ENCODE measurements at regions not wholly inside any gene's neighbourhood (a gene's known extent, or its start where the extent isn't known, plus 50 kb on each side); places are given as distances from the start of the nearest gene placed in this dataset.
"Not testable (repeated sequence)": the region's sequence is repeated elsewhere in the genome, so short reads cannot be mapped to it uniquely, and the experiment has no call there.

DNA sequence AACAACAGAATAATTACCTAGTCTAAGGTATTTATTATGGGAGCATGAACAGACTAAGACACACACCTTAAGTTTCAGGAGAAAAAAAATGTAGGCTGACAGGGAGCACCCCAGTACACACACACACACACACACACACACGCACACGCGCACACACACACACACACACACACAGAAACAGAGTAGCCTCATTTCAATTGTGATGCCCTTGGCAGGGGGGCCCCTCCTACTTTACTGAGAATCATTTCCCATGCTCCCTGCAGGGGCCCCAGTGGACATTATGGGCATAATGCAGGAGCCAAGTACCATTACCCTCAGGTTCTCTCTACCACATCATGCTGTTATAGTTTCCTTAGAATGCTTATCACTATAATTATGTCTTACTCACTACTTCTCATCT, 104.9 kb downstream of the CDC7 start:
- no peak for DNase-seq (ENCODE audit: low spot score)

DNA sequence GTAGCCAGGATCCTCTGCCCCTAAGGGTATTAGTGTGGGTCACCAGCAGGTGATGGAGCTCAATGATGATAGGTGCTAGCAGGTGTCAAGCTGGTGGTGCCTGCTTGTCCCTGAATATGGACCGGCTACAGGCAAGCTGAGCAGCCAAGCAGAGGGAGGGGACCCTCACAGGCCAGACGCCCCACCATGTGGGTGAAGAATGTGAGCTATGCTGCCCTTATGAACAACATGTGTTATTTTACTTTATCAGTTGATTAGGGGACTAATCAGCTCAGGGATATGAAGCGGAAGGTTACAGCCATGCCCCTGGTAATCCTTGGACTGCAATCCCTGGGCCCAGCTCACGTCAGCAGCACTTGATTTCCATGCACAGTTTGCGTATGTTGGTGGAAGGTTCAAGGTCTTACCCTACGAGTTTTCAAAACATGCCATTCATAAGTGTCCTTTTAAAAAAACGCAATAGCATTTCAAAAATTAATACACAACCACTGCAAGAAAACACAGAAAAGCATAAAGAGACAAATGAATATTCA, 106.0 kb downstream of the CDC7 start:
- no peak for DNase-seq (ENCODE audit: low spot score)

DNA sequence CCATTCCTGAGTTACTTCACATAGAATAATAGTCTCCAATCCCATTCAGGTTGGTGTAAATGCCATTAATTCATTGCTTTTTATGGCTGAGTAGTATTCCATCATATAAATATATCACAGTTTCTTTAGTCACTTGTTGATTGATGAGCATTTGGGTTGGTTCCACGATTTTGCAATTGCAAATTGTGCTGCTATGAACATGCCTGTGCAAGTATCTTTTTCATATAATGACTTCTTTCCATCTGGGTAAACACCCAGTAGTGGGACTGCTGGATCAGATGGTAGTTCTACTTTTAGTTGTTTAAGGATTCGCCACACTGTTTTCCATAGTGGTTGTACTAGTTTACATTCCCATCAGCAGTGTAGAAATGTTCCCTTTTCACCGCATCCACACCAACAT, 107.0 kb downstream of the CDC7 start:
- not testable (repeated sequence) for DNase-seq (ENCODE audit: low spot score)

DNA sequence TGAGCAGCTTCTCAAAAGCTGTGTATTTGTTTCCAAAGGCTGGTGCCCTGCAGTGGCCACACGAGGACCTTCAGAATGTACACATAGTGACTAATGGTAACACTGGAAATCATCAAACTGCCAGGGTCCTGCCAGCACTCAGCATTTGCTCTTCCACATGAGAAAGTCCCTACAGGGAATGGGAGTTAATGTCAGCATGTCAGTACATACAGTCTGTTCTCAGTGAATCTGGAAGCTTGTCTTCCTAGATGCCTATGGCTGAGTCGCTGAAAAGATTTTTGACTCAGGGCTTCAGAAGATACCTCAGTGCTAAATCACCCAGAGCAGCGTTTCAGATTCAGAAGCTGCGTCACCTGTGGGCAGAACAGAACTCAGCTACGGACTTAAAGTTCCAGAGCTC, 108.2 kb downstream of the CDC7 start:
- no peak for DNase-seq (ENCODE audit: low spot score)

DNA sequence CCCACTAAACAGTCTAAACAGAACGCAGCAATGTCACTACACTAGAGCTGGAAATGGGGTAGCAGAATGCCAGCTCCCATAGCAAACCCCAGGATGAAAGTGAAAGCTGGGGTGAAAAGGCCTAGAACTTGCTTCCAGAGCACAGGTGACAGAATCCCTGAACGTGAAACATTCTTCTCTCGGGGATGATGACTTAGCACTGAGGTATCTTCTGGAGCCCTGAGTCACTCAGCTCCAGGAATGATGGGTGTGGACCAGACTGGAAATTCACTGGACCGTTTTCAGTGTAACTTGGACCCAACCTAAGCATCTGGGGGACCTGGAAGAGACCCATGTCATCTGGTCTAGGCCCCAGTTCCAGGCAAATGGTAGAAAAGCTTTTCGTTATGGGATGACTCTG, 108.9 kb downstream of the CDC7 start:
- no peak for DNase-seq (ENCODE audit: low spot score)

DNA sequence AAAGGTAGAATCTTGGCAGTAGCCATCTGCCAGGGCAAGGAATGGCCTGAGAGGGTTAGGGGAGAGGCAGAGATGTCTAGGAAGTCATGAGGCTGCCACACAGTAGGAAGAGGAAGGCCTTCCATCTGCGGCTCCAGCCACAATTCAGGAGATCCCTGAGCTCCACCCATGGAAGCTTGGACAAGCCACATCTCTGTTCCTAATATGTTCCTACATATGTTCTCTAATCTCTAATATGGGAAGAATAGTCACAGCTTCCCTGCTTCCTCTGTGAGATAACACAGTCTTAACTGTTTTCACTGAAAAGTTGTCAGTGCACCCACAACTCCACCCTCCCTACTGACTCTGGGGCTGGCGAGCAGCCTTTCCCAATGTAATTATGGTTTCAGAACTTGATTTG, 109.5 kb downstream of the CDC7 start:
- no peak for DNase-seq (ENCODE audit: low spot score)

DNA sequence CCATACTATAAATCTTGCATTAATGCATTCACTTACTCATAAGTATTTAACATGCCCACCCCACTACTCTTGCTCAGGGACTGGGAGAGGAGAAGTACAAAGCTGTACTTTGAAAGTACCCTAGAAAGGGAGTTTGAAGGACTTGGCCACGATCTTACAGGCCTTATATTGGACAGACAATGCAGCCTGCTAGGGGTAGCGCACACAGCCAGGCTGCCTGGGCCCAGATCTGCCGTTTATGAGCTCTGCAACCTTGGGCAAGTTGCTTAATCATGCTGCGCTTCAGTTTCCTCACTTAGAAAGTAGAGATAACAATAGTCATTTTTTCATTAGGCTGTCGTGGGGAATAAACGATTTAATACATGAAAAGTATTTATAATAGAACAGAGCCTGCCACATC, 110.1 kb downstream of the CDC7 start:
- DNase-seq (ENCODE audit: low spot score), result no peak

DNA sequence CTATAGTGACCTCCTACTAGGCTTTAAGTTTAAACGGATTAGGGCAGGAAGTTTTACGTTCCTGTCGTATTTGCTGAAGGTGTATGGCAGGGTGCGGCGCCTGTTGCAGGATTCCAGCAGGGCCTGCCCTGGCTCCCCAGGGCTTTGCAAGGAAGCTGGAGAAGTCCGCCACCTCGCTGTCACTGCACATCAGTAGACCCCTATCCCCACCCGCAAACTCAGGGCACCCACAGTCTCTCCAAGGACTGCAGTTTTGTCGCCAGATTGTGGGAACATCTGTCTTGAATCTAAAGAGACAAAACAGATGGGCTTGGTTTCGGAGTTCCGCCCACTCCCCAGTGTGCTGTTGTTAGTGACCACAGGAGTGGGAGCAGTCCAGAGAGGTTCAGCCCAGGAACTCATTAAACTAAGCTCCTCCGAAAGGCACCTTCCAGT, 110.8 kb downstream of the CDC7 start:
- no peak for DNase-seq (ENCODE audit: low spot score)

DNA sequence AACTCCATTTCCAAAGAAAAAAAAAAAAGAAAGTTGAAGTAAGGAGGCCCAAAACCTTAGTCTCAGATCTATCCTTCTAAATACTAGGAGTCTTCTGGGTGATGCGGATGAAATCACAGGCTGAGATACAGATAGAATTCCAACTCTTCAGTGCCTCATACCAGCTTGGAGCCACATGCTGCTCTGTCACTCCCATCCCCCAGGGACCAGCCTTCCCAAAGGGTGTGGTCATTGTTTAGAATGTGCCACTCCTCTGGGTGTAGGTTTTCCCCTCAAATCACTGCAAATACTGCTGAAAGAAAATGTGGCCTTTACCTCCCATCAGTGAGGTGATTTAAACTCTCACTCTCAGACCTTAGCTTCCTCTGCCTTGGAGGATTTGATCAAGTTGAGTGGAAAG, 112.9 kb downstream of the CDC7 start:
- no peak for DNase-seq (ENCODE audit: low spot score)

DNA sequence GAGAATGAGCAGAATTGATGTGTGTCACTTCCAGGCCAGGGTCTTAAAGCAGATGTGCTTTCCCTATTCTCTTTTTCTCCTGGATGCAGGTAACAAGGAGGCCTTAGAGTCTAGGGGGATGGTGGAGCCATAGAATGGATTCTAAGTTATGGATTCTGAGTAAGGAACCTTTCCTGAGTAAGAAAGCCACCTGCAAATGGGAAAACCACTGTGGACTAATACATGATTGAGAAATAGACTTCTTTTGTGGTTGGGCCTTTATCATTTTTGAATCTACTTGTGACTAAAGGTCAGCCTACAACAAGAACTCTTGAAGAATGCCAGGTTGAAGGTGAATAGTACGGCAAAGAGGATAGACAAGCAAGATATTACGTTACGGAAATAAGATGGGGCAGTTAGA, 116.1 kb downstream of the CDC7 start:
- no peak for DNase-seq (ENCODE audit: low spot score)

DNA sequence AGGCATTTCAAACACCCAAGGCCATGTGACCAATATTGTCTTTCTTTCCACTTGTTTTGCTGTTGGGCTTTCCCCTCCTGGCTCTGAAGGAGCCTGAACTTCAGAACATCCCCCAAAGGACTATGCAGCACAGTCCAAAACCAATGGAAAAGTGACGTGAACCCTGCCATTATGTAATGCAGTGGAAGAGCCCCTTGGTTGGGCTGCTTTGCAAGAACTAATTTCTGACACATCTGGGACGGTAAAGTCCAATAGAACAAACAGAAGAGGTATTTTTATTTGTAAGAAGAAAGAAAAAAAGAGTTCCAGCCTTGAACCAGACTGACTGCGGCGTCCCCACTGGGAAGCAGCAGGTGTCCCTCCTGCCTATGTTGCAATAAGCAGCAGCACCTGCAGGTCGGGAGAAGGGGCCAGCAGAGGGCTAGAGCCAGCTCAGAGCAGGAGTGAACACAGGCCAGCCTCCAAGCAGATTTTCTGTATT, 116.7 kb downstream of the CDC7 start:
- DNase-seq (ENCODE audit: low spot score), result peak; percentile 28

DNA sequence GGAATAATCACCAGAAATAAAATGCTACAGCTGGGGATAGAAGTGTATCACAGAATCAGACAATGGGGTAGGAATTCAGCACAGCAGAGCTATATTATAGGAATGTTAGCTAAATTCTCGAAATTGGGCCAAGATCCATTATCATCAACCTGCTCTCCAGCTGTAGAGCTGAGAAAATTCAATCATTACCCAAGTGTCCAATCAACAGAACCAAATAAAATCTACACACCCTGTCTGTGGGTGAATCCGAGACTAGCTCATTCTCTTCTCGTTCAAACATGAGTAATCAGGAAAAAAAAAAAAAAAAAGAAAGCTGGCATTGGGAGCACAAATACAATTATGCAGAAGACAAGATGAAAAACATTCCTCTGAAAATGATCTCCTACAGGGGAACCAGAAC, 119.2 kb downstream of the CDC7 start:
- no peak for DNase-seq (ENCODE audit: low spot score)

DNA sequence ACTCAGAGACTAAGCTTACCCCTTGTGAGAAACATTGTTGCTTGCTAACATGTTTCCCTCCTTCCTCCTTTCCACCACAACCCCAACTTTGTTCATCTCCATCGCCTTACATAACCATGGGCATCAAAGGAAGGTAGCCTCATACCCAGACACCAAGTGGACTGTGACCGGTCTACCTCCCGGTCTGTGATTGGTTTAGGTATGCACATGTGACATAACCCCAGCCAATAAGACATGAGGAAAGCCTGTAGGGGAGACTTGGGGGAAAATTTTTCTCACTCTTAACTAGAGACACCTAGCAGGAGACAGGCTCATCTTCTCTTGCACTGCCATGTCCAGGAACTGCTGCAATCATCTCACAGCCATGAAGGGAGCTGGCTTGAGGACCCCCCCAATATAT, 120.7 kb downstream of the CDC7 start:
- DNase-seq (ENCODE audit: low spot score), result no peak

DNA sequence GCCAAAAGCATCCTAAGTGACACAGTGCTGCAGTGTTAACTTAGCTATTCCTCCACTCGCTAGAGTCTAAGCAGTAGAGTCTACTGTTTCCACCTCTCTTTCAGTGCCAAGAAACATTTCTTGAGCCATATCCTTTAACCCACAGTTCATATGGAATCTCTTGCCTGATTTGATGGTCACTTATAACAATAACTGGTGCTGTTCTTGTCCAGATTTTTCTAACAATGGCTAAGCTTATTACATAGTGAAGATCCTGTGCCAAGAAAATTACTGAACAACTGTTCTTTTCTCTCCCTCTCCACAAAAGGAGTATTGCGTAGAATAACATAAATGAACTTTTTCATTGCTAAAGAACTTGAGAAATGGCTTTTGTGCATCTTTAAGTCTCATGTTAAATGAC, 121.3 kb downstream of the CDC7 start:
- DNase-seq (ENCODE audit: low spot score), result no peak

DNA sequence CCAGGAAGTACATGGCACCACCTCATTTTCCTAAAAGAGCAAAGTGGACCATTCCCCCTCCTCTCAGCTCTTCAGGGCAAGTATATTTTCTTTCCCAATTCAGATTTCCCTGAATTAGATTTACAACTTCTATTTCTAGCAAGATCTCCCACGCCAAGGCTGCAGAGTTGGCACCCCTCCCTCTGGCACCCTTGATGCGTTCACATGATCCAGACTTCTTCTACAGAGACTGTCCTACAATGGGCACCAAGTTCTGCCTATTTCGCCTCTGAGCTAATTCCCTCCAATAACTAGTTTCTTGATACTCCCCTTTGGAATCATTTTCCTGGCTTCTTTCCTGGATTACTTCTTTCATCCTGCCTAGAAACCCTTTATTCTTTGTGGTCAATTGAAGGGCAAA, 122.0 kb downstream of the CDC7 start:
- DNase-seq (ENCODE audit: low spot score), result no peak

DNA sequence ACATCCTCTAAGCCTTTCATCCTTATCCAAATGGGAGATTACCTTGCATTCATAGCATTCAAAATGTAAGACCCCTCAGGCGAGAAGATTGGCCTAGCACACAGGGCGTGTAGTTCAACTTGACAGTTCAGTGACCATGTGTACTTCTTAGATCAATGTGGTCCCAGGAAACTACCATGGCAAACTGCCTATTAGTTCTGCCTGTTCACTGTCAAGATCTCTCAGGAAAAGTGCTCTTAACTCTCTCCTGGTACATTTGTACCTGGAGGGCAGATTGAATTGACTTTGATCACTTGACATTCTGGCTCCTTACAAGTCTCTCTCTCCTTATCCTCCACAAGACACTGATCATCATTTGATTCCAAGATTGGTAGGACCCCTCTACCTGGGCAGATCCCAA, 122.4 kb downstream of the CDC7 start:
- DNase-seq (ENCODE audit: low spot score), result no peak

DNA sequence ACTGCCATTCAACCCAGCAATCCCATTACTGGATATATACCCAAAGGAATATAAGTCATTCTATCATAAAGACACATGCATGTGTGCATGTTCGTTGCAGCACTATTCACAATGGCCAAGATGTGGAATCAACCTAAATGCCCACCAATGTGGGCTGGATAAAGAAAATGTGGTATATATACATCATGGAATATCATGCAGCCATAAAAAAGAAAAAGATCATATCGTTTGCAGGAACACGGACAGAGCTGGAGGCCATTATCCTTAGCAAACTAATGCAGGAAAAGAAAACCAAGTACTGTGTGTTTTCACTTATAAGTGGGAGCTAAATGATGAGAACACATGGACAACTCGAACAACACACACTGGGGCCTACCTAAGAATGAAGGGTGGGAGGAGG, 123.7 kb downstream of the CDC7 start:
- DNase-seq (ENCODE audit: low spot score), result no peak
